ENCODE measurements at regions not wholly inside any gene's neighbourhood (a gene's known extent, or its start where the extent isn't known, plus 50 kb on each side); places are given as distances from the start of the nearest gene placed in this dataset.

DNA sequence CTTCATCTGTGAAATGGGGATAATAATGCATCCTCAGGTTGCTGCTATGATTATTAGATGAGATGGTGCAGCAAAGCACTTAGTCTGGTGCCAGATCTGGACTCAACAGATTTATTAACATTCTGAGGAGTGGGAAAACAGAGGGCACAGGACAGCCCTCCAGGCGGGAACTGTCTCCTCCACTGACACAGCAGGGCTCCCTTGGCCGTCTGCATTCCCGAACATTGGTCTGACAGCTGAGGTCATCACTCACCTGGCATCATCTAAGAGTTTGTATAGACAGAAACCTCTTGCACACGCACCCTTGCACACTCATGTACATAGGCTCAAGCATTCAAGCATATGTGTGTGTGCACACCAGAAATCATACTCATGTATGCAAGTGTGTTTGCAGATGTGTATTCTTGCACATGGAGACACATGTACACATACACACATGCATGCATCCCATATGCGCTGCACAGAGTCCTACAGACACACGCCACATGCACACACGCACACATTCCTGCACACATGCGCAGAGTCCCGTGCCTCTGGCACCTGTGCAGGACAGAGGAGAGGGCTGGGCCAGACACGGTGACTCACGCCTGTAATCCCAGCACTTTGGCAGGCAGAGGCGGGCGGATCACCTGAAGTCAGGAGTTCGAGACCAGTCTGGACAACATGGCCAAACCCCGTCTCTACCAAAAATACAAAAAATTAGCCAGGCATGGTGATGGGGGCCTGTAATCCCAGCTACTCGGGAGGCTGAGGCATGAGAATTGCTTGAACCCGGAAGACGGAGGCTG is 173.3 kb upstream of the GLI2 start:
- no peaks in the 10 kb centered on the region for H3K36me3 ChIP-seq
- H3K27me3 ChIP-seq, result no peaks in the 10 kb centered on the region
- TF ChIP-seq, protein P1, sequence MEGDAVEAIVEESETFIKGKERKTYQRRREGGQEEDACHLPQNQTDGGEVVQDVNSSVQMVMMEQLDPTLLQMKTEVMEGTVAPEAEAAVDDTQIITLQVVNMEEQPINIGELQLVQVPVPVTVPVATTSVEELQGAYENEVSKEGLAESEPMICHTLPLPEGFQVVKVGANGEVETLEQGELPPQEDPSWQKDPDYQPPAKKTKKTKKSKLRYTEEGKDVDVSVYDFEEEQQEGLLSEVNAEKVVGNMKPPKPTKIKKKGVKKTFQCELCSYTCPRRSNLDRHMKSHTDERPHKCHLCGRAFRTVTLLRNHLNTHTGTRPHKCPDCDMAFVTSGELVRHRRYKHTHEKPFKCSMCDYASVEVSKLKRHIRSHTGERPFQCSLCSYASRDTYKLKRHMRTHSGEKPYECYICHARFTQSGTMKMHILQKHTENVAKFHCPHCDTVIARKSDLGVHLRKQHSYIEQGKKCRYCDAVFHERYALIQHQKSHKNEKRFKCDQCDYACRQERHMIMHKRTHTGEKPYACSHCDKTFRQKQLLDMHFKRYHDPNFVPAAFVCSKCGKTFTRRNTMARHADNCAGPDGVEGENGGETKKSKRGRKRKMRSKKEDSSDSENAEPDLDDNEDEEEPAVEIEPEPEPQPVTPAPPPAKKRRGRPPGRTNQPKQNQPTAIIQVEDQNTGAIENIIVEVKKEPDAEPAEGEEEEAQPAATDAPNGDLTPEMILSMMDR (IDR thresholded peaks at IDR 0.05), result no peak
- no peak for DNase-seq
- H3K9me3 ChIP-seq, result no peaks in the 10 kb centered on the region
- no peak overlapping the region for H3K27ac ChIP-seq
- no peak overlapping the region for H3K4me3 ChIP-seq
- peaks cover 6 to 33% (median 22%) of the 10 kb centered on the region in 4 donors for H3K4me1 ChIP-seq
- intact Hi-C loops (cut with DNase I; ENCODE audit: low total_unique reads), result no loop called here

DNA sequence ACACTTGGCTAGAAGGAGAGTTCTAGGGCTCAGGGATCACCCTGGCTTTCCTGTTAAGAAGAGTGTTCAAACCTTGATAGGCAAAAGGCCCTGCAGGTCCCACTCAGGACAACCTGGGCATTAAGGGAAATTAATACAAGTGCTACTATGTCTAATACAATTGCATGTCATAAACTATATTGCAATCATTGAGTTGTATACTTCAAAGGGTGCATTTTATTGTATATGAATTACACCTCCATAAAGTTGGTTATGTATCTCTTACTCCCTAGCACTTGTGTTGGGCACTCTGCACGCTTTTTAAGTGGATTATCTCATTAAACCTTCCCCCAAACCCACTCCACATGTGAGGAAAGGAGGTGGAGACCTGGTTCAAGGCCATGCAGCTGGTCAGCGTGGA is 172.1 kb upstream of the GLI2 start:
- no peak for DNase-seq
- H3K27me3 ChIP-seq, result no peaks in the 10 kb centered on the region
- TF ChIP-seq, protein P1 (IDR thresholded peaks at IDR 0.05), result no peak
- intact Hi-C loops (cut with DNase I; ENCODE audit: low total_unique reads), result no loop called here
- peaks cover 6 to 45% (median 34%) of the 10 kb centered on the region in 4 donors for H3K4me1 ChIP-seq
- no peaks in the 10 kb centered on the region for H3K36me3 ChIP-seq
- H3K27ac ChIP-seq, result no peak overlapping the region
- no peaks in the 10 kb centered on the region for H3K9me3 ChIP-seq
- H3K4me3 ChIP-seq, result no peak overlapping the region

DNA sequence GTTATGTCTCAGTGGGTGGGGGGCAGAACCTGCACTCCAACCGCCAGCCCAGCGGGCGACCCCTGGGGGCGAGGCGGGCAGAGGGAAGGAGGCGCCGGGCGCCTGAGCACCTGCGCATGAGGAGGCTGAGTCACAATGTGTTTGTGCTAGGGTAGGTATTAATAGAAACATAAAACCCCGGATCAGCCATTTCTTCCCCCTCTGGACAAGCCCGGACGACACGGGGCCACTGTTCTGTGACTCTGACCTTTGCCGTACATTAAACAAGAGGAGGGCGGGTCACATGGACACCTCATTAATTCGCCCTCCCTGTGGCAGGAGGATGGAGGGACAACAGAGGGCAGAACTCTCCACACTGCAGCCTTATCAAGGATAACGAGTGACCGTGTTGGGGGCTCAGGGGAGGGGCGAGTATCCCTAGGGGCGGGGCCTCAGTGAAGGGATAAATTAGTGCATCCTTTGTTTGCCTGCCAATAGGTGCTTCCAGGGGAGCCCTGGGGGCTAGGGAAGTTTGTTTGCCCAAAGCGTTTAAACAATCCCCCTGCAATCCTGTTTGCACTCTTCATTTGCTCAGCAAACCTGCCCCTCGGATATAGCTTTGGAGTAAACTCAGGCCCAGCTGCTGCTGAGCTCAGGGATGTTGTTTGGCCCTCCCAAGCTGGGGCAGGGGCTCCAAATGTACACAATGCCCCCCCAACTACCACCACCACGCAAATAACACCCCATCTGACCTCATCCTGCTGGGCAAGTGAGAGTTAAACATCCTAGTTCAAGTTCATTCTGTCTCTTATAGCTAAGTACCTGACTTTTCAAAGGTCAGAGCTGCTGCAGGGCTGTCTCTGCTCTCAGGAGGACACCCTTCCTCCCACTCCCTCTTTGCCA is 171.2 kb upstream of the GLI2 start:
- no peak overlapping the region for H3K27ac ChIP-seq
- H3K4me3 ChIP-seq, result no peak overlapping the region
- DNase-seq, result no peak
- intact Hi-C loops (cut with DNase I; ENCODE audit: low total_unique reads), result no loop called here
- TF ChIP-seq, protein P1 (IDR thresholded peaks at IDR 0.05), result no peak
- no peaks in the 10 kb centered on the region for H3K9me3 ChIP-seq
- peaks cover 6 to 45% (median 38%) of the 10 kb centered on the region in 4 donors for H3K4me1 ChIP-seq
- no peaks in the 10 kb centered on the region for H3K27me3 ChIP-seq
- H3K36me3 ChIP-seq, result no peaks in the 10 kb centered on the region

DNA sequence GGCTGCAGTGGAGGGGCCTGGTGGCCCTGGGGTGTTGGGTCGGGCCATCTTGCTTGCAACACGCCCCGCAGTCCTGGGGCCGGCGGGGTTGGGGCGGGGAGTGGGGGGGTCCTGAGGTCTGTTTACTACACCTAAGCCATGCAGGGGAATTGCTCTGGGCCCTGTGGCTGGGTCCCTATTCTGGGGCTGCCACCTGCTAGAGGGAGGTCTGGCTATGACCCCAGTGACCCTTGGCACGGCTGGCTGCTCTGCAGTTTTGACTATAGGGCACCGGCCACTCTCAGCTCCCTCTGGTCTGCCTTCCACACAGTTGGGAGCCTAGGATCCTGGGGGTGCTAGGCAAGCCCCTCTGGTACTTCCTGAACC is 170.6 kb upstream of the GLI2 start:
- intact Hi-C loops (cut with DNase I; ENCODE audit: low total_unique reads), result no loop called here
- H3K27me3 ChIP-seq, result no peaks in the 10 kb centered on the region

DNA sequence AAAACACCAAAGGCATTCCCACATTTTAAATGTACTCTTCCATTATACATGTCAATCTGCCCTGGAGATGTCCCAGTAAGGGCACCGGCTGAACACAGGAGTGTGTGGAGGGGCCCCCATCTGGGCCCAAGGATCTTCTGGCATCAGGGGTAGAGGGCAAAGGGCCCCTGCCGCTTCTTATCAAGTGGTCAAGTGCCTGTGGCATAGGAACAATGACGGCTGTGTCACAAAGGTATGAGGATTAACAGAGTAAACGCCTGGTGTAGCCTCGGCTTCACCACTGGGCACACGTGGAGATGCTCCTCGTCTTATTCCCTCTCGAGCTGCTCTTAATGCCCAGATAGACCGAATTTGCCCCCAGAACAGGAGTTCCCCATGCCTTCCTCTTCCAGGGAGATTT is 169.7 kb upstream of the GLI2 start:
- peaks cover 6 to 44% (median 38%) of the 10 kb centered on the region in 4 donors for H3K4me1 ChIP-seq
- no peaks in the 10 kb centered on the region for H3K27me3 ChIP-seq
- DNase-seq, result no peak
- TF ChIP-seq, protein P1 (IDR thresholded peaks at IDR 0.05), result no peak
- intact Hi-C loops (cut with DNase I; ENCODE audit: low total_unique reads), result no loop called here
- H3K27ac ChIP-seq, result peak overlapping the region; percentile 61 to 69
- no peak overlapping the region for H3K4me3 ChIP-seq
- H3K36me3 ChIP-seq, result no peaks in the 10 kb centered on the region
- no peaks in the 10 kb centered on the region for H3K9me3 ChIP-seq

More for the DNA sequence above, 170.6 kb upstream of the GLI2 start:
- TF ChIP-seq, protein P1 (IDR thresholded peaks at IDR 0.05), result no peak
- peak overlapping the region in 1 of 2 donors; percentile 69 for H3K27ac ChIP-seq
- no peaks in the 10 kb centered on the region for H3K9me3 ChIP-seq
- peaks cover 6 to 44% (median 38%) of the 10 kb centered on the region in 4 donors for H3K4me1 ChIP-seq
- no peak for DNase-seq
- H3K36me3 ChIP-seq, result no peaks in the 10 kb centered on the region
- H3K4me3 ChIP-seq, result no peak overlapping the region

All from tibial artery (tissue), 4 donors.